PFSK-1 (cell line): ENCODE measurements at regions not wholly inside any gene's neighbourhood (a gene's known extent, or its start where the extent isn't known, plus 50 kb on each side); places are given as distances from the start of the nearest gene placed in this dataset.

Source experiments
- FOXP2 ChIP-seq: optimal IDR thresholded peaks from 2 replicates; pipeline ENCODE3; 2011; ENCODE audit warnings: borderline replicate concordance, control low read depth, inconsistent platforms; ENCODE audit not compliant: insufficient read depth; ENCODE audit errors: extremely low read length, extremely low read depth
- POLR2AphosphoS5 ChIP-seq: IDR thresholded peaks from 2 replicates; pipeline ENCODE4 v1.6.1; 2012; ENCODE audit warnings: low read depth, mild to moderate bottlenecking, control low read depth, low read length, moderate library complexity
- REST ChIP-seq, 2 experiments: IDR thresholded peaks; 2 replicates each; pipeline versions ENCODE4 v1.6.1 to v1.8.0; 2011 to 2012; ENCODE audit warnings: low read depth in 2 of 2, low read length in 2 of 2, control low read depth in 1 of 2, inconsistent platforms in 1 of 2, mild to moderate bottlenecking in 1 of 2, moderate library complexity in 1 of 2; ENCODE audit not compliant: insufficient read depth in 1 of 2
- SIN3A ChIP-seq: IDR thresholded peaks from 2 replicates; pipeline ENCODE4 v1.6.1; 2012; ENCODE audit warnings: mild to moderate bottlenecking, low read length, moderate library complexity, borderline replicate concordance; ENCODE audit not compliant: insufficient read depth
- TAF1 ChIP-seq: IDR thresholded peaks from 2 replicates; pipeline ENCODE4 v1.6.1; 2012; ENCODE audit warnings: low read length, control low read depth, borderline replicate concordance; ENCODE audit not compliant: insufficient read depth

GRCh38 chr22:48555606-48556005 lies 1272.1 kb downstream of the BRD1 start:
- TF ChIP-seq REST (IDR thresholded peaks at IDR 0.05; ENCODE audit: insufficient read depth in 1 of 2, low read depth in 2 of 2, low read length in 2 of 2) = no peak
- TF ChIP-seq POLR2AphosphoS5 = no peak
- no peak for TF ChIP-seq FOXP2
- TF ChIP-seq TAF1 = no peak
- no peak for TF ChIP-seq SIN3A

- TF ChIP-seq FOXP2 = no peak
- no peak for TF ChIP-seq TAF1
- TF ChIP-seq REST (IDR thresholded peaks at IDR 0.05; ENCODE audit: insufficient read depth in 1 of 2, low read depth in 2 of 2, low read length in 2 of 2) = no peak
- no peak for TF ChIP-seq POLR2AphosphoS5
- TF ChIP-seq SIN3A = no peak
Measured at GRCh38 chr22:48554893-48555572, 1272.6 kb downstream of the BRD1 start.

- TF ChIP-seq REST (IDR thresholded peaks at IDR 0.05; ENCODE audit: insufficient read depth in 1 of 2, low read depth in 2 of 2, low read length in 2 of 2) = no peak
Measured at GRCh38 chr22:48553694-48554308, 1273.9 kb downstream of the BRD1 start.

GRCh38 chr22:48553119-48553518 lies 1274.6 kb downstream of the BRD1 start:
- TF ChIP-seq REST (IDR thresholded peaks at IDR 0.05; ENCODE audit: insufficient read depth in 1 of 2, low read depth in 2 of 2, low read length in 2 of 2) = no peak
- TF ChIP-seq POLR2AphosphoS5 = no peak
- TF ChIP-seq FOXP2 = no peak
- TF ChIP-seq TAF1 = no peak
- no peak for TF ChIP-seq SIN3A

GRCh38 chr22:48551716-48552268 lies 1275.9 kb downstream of the BRD1 start:
- no peak for TF ChIP-seq REST (IDR thresholded peaks at IDR 0.05; ENCODE audit: insufficient read depth in 1 of 2, low read depth in 2 of 2, low read length in 2 of 2)
- TF ChIP-seq FOXP2 = no peak
- TF ChIP-seq POLR2AphosphoS5 = no peak
- TF ChIP-seq TAF1 = no peak
- no peak for TF ChIP-seq SIN3A
